ENCODE measurements at regions not wholly inside any gene's neighbourhood (a gene's known extent, or its start where the extent isn't known, plus 50 kb on each side); places are given as distances from the start of the nearest gene placed in this dataset.

- Histone ChIP-seq H2AFZ (ENCODE audit: low read depth, low read length, poor library complexity, severe bottlenecking) (no peak overlapping the region), H3K9me2 (ENCODE audit: insufficient read depth) (no peaks in the 10 kb centered on the region; the same call in 1 of the 2 replicates), H3K79me2 (ENCODE audit: insufficient read depth, low read length) (no peaks in the 10 kb centered on the region), H3K36me3 (ENCODE audit: control insufficient read depth in 1 of 2, insufficient read depth in 2 of 2, low read length in 2 of 2) (no peaks in the 10 kb centered on the region), H3K4me3 (replicated peaks in 1 of 2; ENCODE audit: low read depth in 1 of 2, low read length in 2 of 2) (no peak overlapping the region), H3K27me3 (ENCODE audit: insufficient read depth, low read length) (peaks cover 6% of the 10 kb centered on the region; the same call in 1 of the 2 replicates), H3K4me1 (ENCODE audit: control insufficient read depth in 1 of 2, insufficient read depth in 2 of 2, low read length in 2 of 2) (no peaks in the 10 kb centered on the region), H3K9me3 (ENCODE audit: control insufficient read depth in 1 of 2, insufficient read depth in 1 of 2, low read depth in 1 of 2, low read length in 2 of 2) (no peaks in the 10 kb centered on the region), H3K27ac (ENCODE audit: low read depth, low read length) (no peak overlapping the region), H4K20me1 (ENCODE audit: insufficient read depth) (no peaks in the 10 kb centered on the region), H3K9ac (ENCODE audit: low read length) (no peak overlapping the region), H3K4me2 (ENCODE audit: low read length) (no peak overlapping the region)
- DNase-seq (ENCODE audit: low read depth, low spot score) (no peak), ATAC-seq (no peak)
- no TSS peak for BruUV-seq (replicated peaks)
- no peak for TF ChIP-seq ZFX (IDR thresholded peaks at IDR 0.05)
- no peak for TF ChIP-seq ZBTB33 (IDR thresholded peaks at IDR 0.05; ENCODE audit: extremely low read depth, insufficient replicate concordance, low read length)
- TF ChIP-seq CBX3 (IDR thresholded peaks at IDR 0.05; ENCODE audit: low read depth), result no peak
- TF ChIP-seq RAD21 (IDR thresholded peaks at IDR 0.05; ENCODE audit: low read depth), result no peak
- no peak for TF ChIP-seq POLR2AphosphoS5 (IDR thresholded peaks at IDR 0.05; ENCODE audit: low read depth, low read length)
- TF ChIP-seq EGR1 (IDR thresholded peaks at IDR 0.05; ENCODE audit: low read depth), result no peak
- TF ChIP-seq FOSL1 (IDR thresholded peaks at IDR 0.05; ENCODE audit: low read depth), result no peak
- TF ChIP-seq SP1 (IDR thresholded peaks at IDR 0.05; ENCODE audit: low read depth), result no peak
- no peak for TF ChIP-seq EZH2 (IDR thresholded peaks at IDR 0.05)
- no peak for TF ChIP-seq CTCF (IDR thresholded peaks at IDR 0.05 in 2 of 3, conservative IDR thresholded peaks at IDR 0.05 in 1 of 3; ENCODE audit: borderline replicate concordance in 1 of 3, insufficient read depth in 1 of 3, low read depth in 2 of 3, low read length in 2 of 3)
- no peak for TF ChIP-seq REST (IDR thresholded peaks at IDR 0.05; ENCODE audit: low read depth)
- no peak for TF ChIP-seq ATF3 (IDR thresholded peaks at IDR 0.05)
- TF ChIP-seq SIN3A (IDR thresholded peaks at IDR 0.05; ENCODE audit: low read depth), result no peak
- intact Hi-C loops (cut with micrococcal nuclease), result no loop called here
- ChIA-PET CTCF (no interaction called here), POLR2A (no interaction called here), RAD21 (ENCODE audit: low non-redundant PET in 1 of 2, low total read pairs in 2 of 2, uncharacterized antibody in 2 of 2, unreplicated experiment in 2 of 2) (no interaction called here)
These were observed 523.9 kb upstream of the POU3F2 start for GRCh38 chr6:98310443-98310842.

Data from HCT116 (cell line).